GM23338 (cell line): ENCODE measurements at regions not wholly inside any gene's neighbourhood (a gene's known extent, or its start where the extent isn't known, plus 50 kb on each side); places are given as distances from the start of the nearest gene placed in this dataset.

Experiments used
- CREB1 ChIP-seq: fragments of 250-450 bp; sonication (Bioruptor Pico); IDR thresholded peaks from 2 replicates; pipeline ENCODE4 v1.5.0; 2020; ENCODE audit warnings: low read depth, mild to moderate bottlenecking, moderate library complexity
- CTCF ChIP-seq, 2 experiments: fragments of 200-600 bp in 1 of 2; sonication (generic) in 1 of 2; conservative IDR thresholded peaks; 2 replicates each; pipeline versions ENCODE4 v1.5.1 to v1.6.1; 2016 to 2017; ENCODE audit warnings: antibody characterized with exemption in 2 of 2, low read depth in 2 of 2, mild to moderate bottlenecking in 2 of 2, moderate library complexity in 1 of 2
- ETS1 ChIP-seq: IDR thresholded peaks from 2 replicates; pipeline ENCODE4 v1.6.1; 2016; ENCODE audit warnings: antibody characterized with exemption
- EZH2 ChIP-seq: fragments of 200-600 bp; sonication (generic); IDR thresholded peaks from one replicate; pipeline ENCODE4 v1.8.0; 2017; ENCODE audit warnings: antibody characterized with exemption, mild to moderate bottlenecking, low read depth; ENCODE audit not compliant: unreplicated experiment
- EZH2phosphoT487 ChIP-seq: fragments of 200-600 bp; sonication (generic); IDR thresholded peaks from one replicate; pipeline ENCODE4 v1.8.1; 2018; ENCODE audit warnings: antibody characterized with exemption; ENCODE audit not compliant: unreplicated experiment
- JUNB ChIP-seq: IDR thresholded peaks from one replicate; pipeline ENCODE4 v1.6.1; 2016; ENCODE audit warnings: antibody characterized with exemption; ENCODE audit not compliant: unreplicated experiment
- POLR2AphosphoS5 ChIP-seq: IDR thresholded peaks from 2 replicates; pipeline ENCODE4 v1.6.1; 2016; ENCODE audit warnings: antibody characterized with exemption, low read depth
- REST ChIP-seq: IDR thresholded peaks from one replicate; pipeline ENCODE4 v1.6.1; 2018; ENCODE audit warnings: antibody characterized with exemption; ENCODE audit not compliant: unreplicated experiment
- ZNF331 ChIP-seq: fragments of 250-450 bp; sonication (Bioruptor Pico); IDR thresholded peaks from 2 replicates; pipeline ENCODE4 v1.5.0; 2020; ENCODE audit warnings: low read depth, mild to moderate bottlenecking, moderate library complexity

GRCh38 chr3:26246901-26247300 lies 375.7 kb upstream of the LRRC3B start:
- no peak for TF ChIP-seq CTCF (conservative IDR thresholded peaks at IDR 0.05; ENCODE audit: low read depth in 2 of 2)
- no peak for TF ChIP-seq EZH2
- no peak for TF ChIP-seq POLR2AphosphoS5
- no peak for TF ChIP-seq EZH2phosphoT487
- TF ChIP-seq ETS1: no peak
- TF ChIP-seq REST: no peak
- no peak for TF ChIP-seq ZNF331 (CRISPR knock-in tag)
- no peak for TF ChIP-seq CREB1
- TF ChIP-seq JUNB: no peak
